Keratinocyte (primary cell): ENCODE measurements at regions not wholly inside any gene's neighbourhood (a gene's known extent, or its start where the extent isn't known, plus 50 kb on each side); places are given as distances from the start of the nearest gene placed in this dataset.

Source experiments
- DNase-seq: peaks from one replicate; pipeline ENCODE4 v3.0.0-alpha.2; 2011; ENCODE audit warnings: low read depth, missing footprints, low spot score
- FAIRE-seq: peaks from 2 replicates; lab custom pipeline; 2011; peaks lifted over from hg19 to GRCh38; lab: Jason Lieb, UNC
- H2AFZ ChIP-seq: 2 replicates; pipeline ENCODE4 v1.6.0; 2012; ENCODE audit warnings: low read length, control low read depth, inconsistent platforms; ENCODE audit not compliant: control insufficient read depth
- H3K27ac ChIP-seq: 2 replicates; pipeline ENCODE4 v1.5.1; 2011; ENCODE audit warnings: low read length; ENCODE audit not compliant: control insufficient read depth, insufficient read depth
- H3K27me3 ChIP-seq: 3 replicates; pipeline ENCODE4 v1.6.0; 2011; ENCODE audit warnings: low read length; ENCODE audit not compliant: control insufficient read depth, insufficient read depth; ENCODE audit errors: extremely low read depth
- H3K36me3 ChIP-seq, 2 experiments: 2 replicates in 1 of 2; 3 replicates in 1 of 2; pipeline ENCODE4 v1.5.1; 2011; ENCODE audit warnings: low read length in 2 of 2, mild to moderate bottlenecking in 1 of 2; ENCODE audit not compliant: control insufficient read depth in 2 of 2, insufficient read depth in 2 of 2; ENCODE audit errors: extremely low read depth in 1 of 2
- H3K4me1 ChIP-seq: 3 replicates; pipeline ENCODE4 v1.5.1; 2011; ENCODE audit warnings: low read length; ENCODE audit not compliant: control insufficient read depth, insufficient read depth; ENCODE audit errors: extremely low read depth
- H3K4me2 ChIP-seq: 3 replicates; pipeline ENCODE4 v1.6.0; 2011; ENCODE audit warnings: low read depth, low read length; ENCODE audit not compliant: control insufficient read depth, insufficient read depth; ENCODE audit errors: extremely low read depth
- H3K4me3 ChIP-seq, 3 experiments: fragments of 200-600 bp in 1 of 3; sonication (generic) in 1 of 3; 2 replicates in 2 of 3; 3 replicates in 1 of 3; pipeline ENCODE4 v1.5.1; 2011 to 2016; ENCODE audit warnings: low read length in 3 of 3, mild to moderate bottlenecking in 3 of 3, control low read depth in 2 of 3, inconsistent platforms in 1 of 3, low read depth in 1 of 3, mixed read lengths in 1 of 3, mixed run types in 1 of 3, moderate library complexity in 1 of 3; ENCODE audit not compliant: control insufficient read depth in 2 of 3, insufficient read depth in 2 of 3; ENCODE audit errors: extremely low read depth in 1 of 3
- H3K79me2 ChIP-seq: 2 replicates; pipeline ENCODE4 v1.6.0; 2012; ENCODE audit warnings: low read length; ENCODE audit not compliant: control insufficient read depth, insufficient read depth
- H3K9ac ChIP-seq: 3 replicates; pipeline ENCODE4 v1.6.0; 2011; ENCODE audit warnings: low read length; ENCODE audit not compliant: control insufficient read depth, insufficient read depth; ENCODE audit errors: extremely low read depth
- H3K9me1 ChIP-seq: 3 replicates; pipeline ENCODE4 v1.6.0; 2011; ENCODE audit warnings: low read length; ENCODE audit not compliant: control insufficient read depth, insufficient read depth; ENCODE audit errors: extremely low read depth
- H3K9me3 ChIP-seq: 2 replicates; pipeline ENCODE4 v1.5.1; 2012; ENCODE audit warnings: low read depth, low read length; ENCODE audit not compliant: control insufficient read depth
- H4K20me1 ChIP-seq: 3 replicates; pipeline ENCODE4 v1.6.0; 2011; ENCODE audit warnings: low read length; ENCODE audit not compliant: control insufficient read depth, insufficient read depth; ENCODE audit errors: extremely low read depth
- CTCF ChIP-seq, 3 experiments: IDR thresholded peaks in 1 of 3; conservative IDR thresholded peaks in 1 of 3; optimal IDR thresholded peaks in 1 of 3; 2 replicates in 2 of 3; 3 replicates in 1 of 3; pipeline versions ENCODE3 to v1.5.1; 2011; ENCODE audit warnings: low read length in 3 of 3, mild to moderate bottlenecking in 3 of 3, moderate library complexity in 2 of 3, control low read depth in 1 of 3, inconsistent platforms in 1 of 3; ENCODE audit not compliant: insufficient read depth in 2 of 3; ENCODE audit errors: extremely low read depth in 1 of 3
- EZH2 ChIP-seq: IDR thresholded peaks from one replicate; pipeline ENCODE4 v1.6.1; 2012; ENCODE audit warnings: inconsistent platforms, mild to moderate bottlenecking, low read length, moderate library complexity
- dilution Hi-C: fragments of 300-500 bp; cut with MboI; formaldehyde crosslinking; loops from one replicate; pipeline ENCODE4 v1.7.0; 2020; ENCODE audit warnings: low sequenced_read_pairs; ENCODE audit not compliant: extremely low pct_ligation_motif_present

- no peak overlapping the region for H3K4me2 ChIP-seq
- no peaks in the 10 kb centered on the region for H3K36me3 ChIP-seq
- H3K9me1 ChIP-seq = no peaks in the 10 kb centered on the region
- DNase-seq = no peak
- no peaks in the 10 kb centered on the region for H3K9me3 ChIP-seq
- H3K27ac ChIP-seq = no peak overlapping the region
- H3K27me3 ChIP-seq = no peaks in the 10 kb centered on the region
- peaks cover 5% of the 10 kb centered on the region for H3K4me1 ChIP-seq
- H3K79me2 ChIP-seq = no peaks in the 10 kb centered on the region
- H2AFZ ChIP-seq = no peak overlapping the region
- no peak overlapping the region for H3K4me3 ChIP-seq
- FAIRE-seq = no peak
- dilution Hi-C loops = no loop called here
- H4K20me1 ChIP-seq = no peaks in the 10 kb centered on the region
- no peak overlapping the region for H3K9ac ChIP-seq
- no peak for TF ChIP-seq CTCF (optimal IDR thresholded peaks at IDR 0.05 in 1 of 3, IDR thresholded peaks at IDR 0.05 in 1 of 3, conservative IDR thresholded peaks at IDR 0.05 in 1 of 3; ENCODE audit: extremely low read depth in 1 of 3, insufficient read depth in 2 of 3, low read length in 3 of 3)
These were observed 119.6 kb upstream of the ERRFI1 start for GRCh38 chr1:8145545-8146202.

GRCh38 chr1:8144323-8144722 is 118.2 kb upstream of the ERRFI1 start:
- no peak for TF ChIP-seq CTCF (optimal IDR thresholded peaks at IDR 0.05 in 1 of 3, IDR thresholded peaks at IDR 0.05 in 1 of 3, conservative IDR thresholded peaks at IDR 0.05 in 1 of 3; ENCODE audit: extremely low read depth in 1 of 3, insufficient read depth in 2 of 3, low read length in 3 of 3)
- TF ChIP-seq EZH2 = no peak
- H3K36me3 ChIP-seq = no peaks in the 10 kb centered on the region
- FAIRE-seq = no peak
- no peak overlapping the region for H2AFZ ChIP-seq
- dilution Hi-C loops = no loop called here
- no peak overlapping the region for H3K4me2 ChIP-seq
- H3K4me3 ChIP-seq = no peak overlapping the region
- H3K27me3 ChIP-seq = no peaks in the 10 kb centered on the region
- H4K20me1 ChIP-seq = no peaks in the 10 kb centered on the region
- H3K4me1 ChIP-seq = peaks cover 5% of the 10 kb centered on the region
- no peaks in the 10 kb centered on the region for H3K9me1 ChIP-seq
- no peaks in the 10 kb centered on the region for H3K79me2 ChIP-seq
- DNase-seq = no peak
- H3K27ac ChIP-seq = no peak overlapping the region
- no peaks in the 10 kb centered on the region for H3K9me3 ChIP-seq
- H3K9ac ChIP-seq = no peak overlapping the region
